GM12878 (cell line): ENCODE measurements at regions not wholly inside any gene's neighbourhood (a gene's known extent, or its start where the extent isn't known, plus 50 kb on each side); places are given as distances from the start of the nearest gene placed in this dataset.

Source experiments
- CHD2 ChIP-seq: IDR thresholded peaks from 2 replicates; pipeline ENCODE4 v1.6.1; 2011; ENCODE audit warnings: low read depth, low read length, improper control_type of control experiment, borderline replicate concordance
- CTCF ChIP-seq, 3 experiments: IDR thresholded peaks in 2 of 3; conservative IDR thresholded peaks in 1 of 3; 2 replicates each; pipeline ENCODE4 v1.5.1; 2011; ENCODE audit warnings: low read depth in 3 of 3, low read length in 3 of 3, mild to moderate bottlenecking in 3 of 3, control low read depth in 2 of 3, moderate library complexity in 2 of 3, inconsistent platforms in 1 of 3, mixed read lengths in 1 of 3; ENCODE audit not compliant: control insufficient read depth in 2 of 3, insufficient read depth in 1 of 3; ENCODE audit errors: extremely low read depth in 1 of 3
- NRF1 ChIP-seq: conservative IDR thresholded peaks from 2 replicates; pipeline ENCODE4 v1.6.1; 2011; ENCODE audit warnings: mild to moderate bottlenecking, low read depth, low read length, improper control_type of control experiment
- REST ChIP-seq: IDR thresholded peaks from 2 replicates; pipeline ENCODE4 v1.6.1; 2012; ENCODE audit warnings: mild to moderate bottlenecking, low read depth, low read length
- SP1 ChIP-seq: IDR thresholded peaks from one replicate; pipeline ENCODE4 v1.6.1; 2011; ENCODE audit warnings: low read depth, low read length

GRCh38 chr2:228723599-228723998, 542.1 kb upstream of the SPHKAP start:
- TF ChIP-seq CTCF (IDR thresholded peaks at IDR 0.05 in 2 of 3, conservative IDR thresholded peaks at IDR 0.05 in 1 of 3; ENCODE audit: control insufficient read depth in 2 of 3, extremely low read depth in 1 of 3, insufficient read depth in 1 of 3, low read depth in 3 of 3, low read length in 3 of 3) (no peak), NRF1 (no peak), CHD2 (no peak), REST (no peak), SP1 (no peak)
